Fibroblast of lung (primary cell): ENCODE measurements at regions not wholly inside any gene's neighbourhood (a gene's known extent, or its start where the extent isn't known, plus 50 kb on each side); places are given as distances from the start of the nearest gene placed in this dataset.
"Not testable (repeated sequence)": the region's sequence is repeated elsewhere in the genome, so short reads cannot be mapped to it uniquely, and the experiment has no call there.

Source experiments
- DNase-seq, 2 donors: peaks; one replicate each; pipeline versions ENCODE4 v3.0.0 to v3.0.0-alpha.2; 2010; ENCODE audit warnings: low read depth in 2 of 2
- H2AFZ ChIP-seq: 2 replicates; pipeline ENCODE4 v1.5.1; 2012; ENCODE audit warnings: low read length, control low read depth, inconsistent platforms
- H3K27ac ChIP-seq: 2 replicates; pipeline ENCODE4 v1.5.1; 2011; ENCODE audit warnings: low read length, control low read depth; ENCODE audit not compliant: insufficient read depth
- H3K27me3 ChIP-seq: 2 replicates; pipeline ENCODE4 v1.5.1; 2011; ENCODE audit warnings: mild to moderate bottlenecking, low read length; ENCODE audit not compliant: control insufficient read depth, insufficient read depth
- H3K36me3 ChIP-seq: 2 replicates; pipeline ENCODE4 v1.5.1; 2011; ENCODE audit warnings: low read length; ENCODE audit not compliant: control insufficient read depth, insufficient read depth
- H3K4me1 ChIP-seq: 2 replicates; pipeline ENCODE4 v1.5.1; 2011; ENCODE audit warnings: low read length; ENCODE audit not compliant: control insufficient read depth, insufficient read depth; ENCODE audit errors: extremely low read depth
- H3K4me2 ChIP-seq: 2 replicates; pipeline ENCODE4 v1.5.1; 2011; ENCODE audit warnings: low read length, control low read depth; ENCODE audit not compliant: insufficient read depth; ENCODE audit errors: extremely low read depth
- H3K4me3 ChIP-seq, 4 experiments: fragments of 200-600 bp in 1 of 4; sonication (generic) in 1 of 4; replicated peaks in 1 of 4; 2 replicates each; pipeline ENCODE4 v1.5.1; 2011 to 2016; ENCODE audit warnings: low read length in 4 of 4, low read depth in 3 of 4, mild to moderate bottlenecking in 3 of 4, control low read depth in 2 of 4, inconsistent platforms in 1 of 4, mixed read lengths in 1 of 4; ENCODE audit not compliant: insufficient read depth in 1 of 4; ENCODE audit errors: control extremely low read depth in 1 of 4
- H3K79me2 ChIP-seq: 2 replicates; pipeline ENCODE4 v1.5.1; 2012; ENCODE audit warnings: mild to moderate bottlenecking, low read length, inconsistent platforms; ENCODE audit not compliant: control insufficient read depth, insufficient read depth
- H3K9ac ChIP-seq: 2 replicates; pipeline ENCODE4 v1.5.1; 2011; ENCODE audit warnings: mild to moderate bottlenecking, low read length, control low read depth; ENCODE audit not compliant: insufficient read depth
- H3K9me3 ChIP-seq: 2 replicates; pipeline ENCODE4 v1.5.1; 2012; ENCODE audit warnings: low read depth, low read length; ENCODE audit not compliant: control insufficient read depth, insufficient read depth
- H4K20me1 ChIP-seq: 2 replicates; pipeline ENCODE4 v1.5.1; 2011; ENCODE audit warnings: low read length; ENCODE audit not compliant: control insufficient read depth, insufficient read depth; ENCODE audit errors: extremely low read depth
- EZH2 ChIP-seq: IDR thresholded peaks from 2 replicates; pipeline ENCODE4 v1.5.1; 2012; ENCODE audit warnings: low read length, control low read depth, mild to moderate bottlenecking; ENCODE audit errors: missing control alignments
- TF ChIP-seq, protein P1 (sequence below), 2 donors: IDR thresholded peaks in 1 of 2; conservative IDR thresholded peaks in 1 of 2; 1 replicate in 1 of 2; 2 replicates in 1 of 2; pipeline ENCODE4 v1.5.1; 2011 to 2012; ENCODE audit warnings: low read length in 2 of 2, control low read depth in 1 of 2, inconsistent platforms in 1 of 2, low read depth in 1 of 2, mild to moderate bottlenecking in 1 of 2

DNA sequence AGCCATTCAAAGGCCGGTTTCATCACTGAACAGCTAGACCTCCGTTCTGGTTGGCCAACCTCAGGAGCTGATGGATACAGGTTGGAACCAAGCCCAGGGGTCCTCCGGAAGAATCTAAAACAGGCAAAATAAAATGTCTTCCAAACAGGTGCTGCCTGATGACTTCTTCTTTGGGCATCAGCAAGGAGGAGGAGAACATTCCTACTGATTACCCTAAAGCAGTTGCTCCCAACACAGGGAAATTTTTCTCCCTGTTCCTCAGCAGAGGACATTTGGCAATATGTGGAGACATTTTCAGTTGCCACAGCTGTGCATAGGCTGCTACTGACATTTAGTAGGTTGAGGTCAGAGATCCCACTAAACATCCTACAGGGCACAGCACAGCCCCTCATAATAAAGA is 319.3 kb upstream of the PPARGC1A start:
- no peak for TF ChIP-seq EZH2
- TF ChIP-seq, protein P1, sequence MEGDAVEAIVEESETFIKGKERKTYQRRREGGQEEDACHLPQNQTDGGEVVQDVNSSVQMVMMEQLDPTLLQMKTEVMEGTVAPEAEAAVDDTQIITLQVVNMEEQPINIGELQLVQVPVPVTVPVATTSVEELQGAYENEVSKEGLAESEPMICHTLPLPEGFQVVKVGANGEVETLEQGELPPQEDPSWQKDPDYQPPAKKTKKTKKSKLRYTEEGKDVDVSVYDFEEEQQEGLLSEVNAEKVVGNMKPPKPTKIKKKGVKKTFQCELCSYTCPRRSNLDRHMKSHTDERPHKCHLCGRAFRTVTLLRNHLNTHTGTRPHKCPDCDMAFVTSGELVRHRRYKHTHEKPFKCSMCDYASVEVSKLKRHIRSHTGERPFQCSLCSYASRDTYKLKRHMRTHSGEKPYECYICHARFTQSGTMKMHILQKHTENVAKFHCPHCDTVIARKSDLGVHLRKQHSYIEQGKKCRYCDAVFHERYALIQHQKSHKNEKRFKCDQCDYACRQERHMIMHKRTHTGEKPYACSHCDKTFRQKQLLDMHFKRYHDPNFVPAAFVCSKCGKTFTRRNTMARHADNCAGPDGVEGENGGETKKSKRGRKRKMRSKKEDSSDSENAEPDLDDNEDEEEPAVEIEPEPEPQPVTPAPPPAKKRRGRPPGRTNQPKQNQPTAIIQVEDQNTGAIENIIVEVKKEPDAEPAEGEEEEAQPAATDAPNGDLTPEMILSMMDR (conservative IDR thresholded peaks at IDR 0.05 in 1 of 2, IDR thresholded peaks at IDR 0.05 in 1 of 2; ENCODE audit: low read depth in 1 of 2, low read length in 2 of 2), result no peak
- H3K27ac ChIP-seq, result no peak overlapping the region

GRCh38 chr4:24208691-24209090 is 318.8 kb upstream of the PPARGC1A start:
- H3K27me3 ChIP-seq, result no peaks in the 10 kb centered on the region
- H3K9me3 ChIP-seq, result no peaks in the 10 kb centered on the region
- no peaks in the 10 kb centered on the region for H4K20me1 ChIP-seq
- no peak overlapping the region for H2AFZ ChIP-seq
- H3K79me2 ChIP-seq, result no peaks in the 10 kb centered on the region
- no peak overlapping the region for H3K4me3 ChIP-seq
- no peak for DNase-seq
- H3K4me1 ChIP-seq, result peaks cover 11% of the 10 kb centered on the region
- H3K36me3 ChIP-seq, result no peaks in the 10 kb centered on the region
- no peak overlapping the region for H3K9ac ChIP-seq
- no peak overlapping the region for H3K4me2 ChIP-seq
- H3K27ac ChIP-seq, result no peak overlapping the region
- TF ChIP-seq, protein P1 (conservative IDR thresholded peaks at IDR 0.05 in 1 of 2, IDR thresholded peaks at IDR 0.05 in 1 of 2; ENCODE audit: low read depth in 1 of 2, low read length in 2 of 2), result no peak
- no peak for TF ChIP-seq EZH2

More for the DNA sequence above, 319.3 kb upstream of the PPARGC1A start:
- Histone ChIP-seq H3K79me2 (no peaks in the 10 kb centered on the region), H2AFZ (no peak overlapping the region), H3K36me3 (no peaks in the 10 kb centered on the region), H3K27me3 (no peaks in the 10 kb centered on the region), H3K4me1 (peaks cover 11% of the 10 kb centered on the region), H3K4me3 (no peak overlapping the region), H3K4me2 (no peak overlapping the region), H3K9ac (no peak overlapping the region), H4K20me1 (no peaks in the 10 kb centered on the region), H3K9me3 (no peaks in the 10 kb centered on the region)
- DNase-seq, result no peak

- not testable (repeated sequence) for H3K4me1 ChIP-seq, H3K36me3 ChIP-seq, H3K79me2 ChIP-seq, H3K27me3 ChIP-seq, H2AFZ ChIP-seq, H3K4me3 ChIP-seq, H3K4me2 ChIP-seq, H3K27ac ChIP-seq, H3K9me3 ChIP-seq, DNase-seq, H3K9ac ChIP-seq, H4K20me1 ChIP-seq
Measured at GRCh38 chr4:24204708-24205107, 314.9 kb upstream of the PPARGC1A start.
